ENCODE measurements at regions not wholly inside any gene's neighbourhood (a gene's known extent, or its start where the extent isn't known, plus 50 kb on each side); places are given as distances from the start of the nearest gene placed in this dataset.
"Not testable (repeated sequence)": the region's sequence is repeated elsewhere in the genome, so short reads cannot be mapped to it uniquely, and the experiment has no call there.

DNA sequence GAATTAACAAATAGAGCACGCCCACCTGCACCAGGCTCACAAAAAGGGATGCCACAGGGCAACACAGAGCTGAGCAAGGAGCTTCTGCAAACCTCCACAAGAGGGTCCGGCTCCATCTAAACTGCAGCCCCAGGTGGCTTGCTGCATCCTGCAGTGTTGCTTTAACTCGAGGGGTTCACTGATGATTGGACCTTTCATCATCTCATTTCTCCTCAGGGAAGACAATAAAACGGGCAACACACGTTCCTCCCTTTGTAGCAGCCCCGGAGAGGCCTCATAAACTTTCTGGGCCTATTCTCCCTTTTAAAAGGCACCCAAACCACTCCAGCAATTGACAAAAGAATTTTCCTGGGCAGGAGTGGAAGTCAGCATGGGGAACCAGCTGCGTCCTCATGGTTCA lies 161.5 kb upstream of the CDH4 start:
- no peak for DNase-seq (ENCODE audit: low read depth)
- no peak overlapping the region for H3K4me3 ChIP-seq (ENCODE audit: low read length)
- TF ChIP-seq, protein P1, sequence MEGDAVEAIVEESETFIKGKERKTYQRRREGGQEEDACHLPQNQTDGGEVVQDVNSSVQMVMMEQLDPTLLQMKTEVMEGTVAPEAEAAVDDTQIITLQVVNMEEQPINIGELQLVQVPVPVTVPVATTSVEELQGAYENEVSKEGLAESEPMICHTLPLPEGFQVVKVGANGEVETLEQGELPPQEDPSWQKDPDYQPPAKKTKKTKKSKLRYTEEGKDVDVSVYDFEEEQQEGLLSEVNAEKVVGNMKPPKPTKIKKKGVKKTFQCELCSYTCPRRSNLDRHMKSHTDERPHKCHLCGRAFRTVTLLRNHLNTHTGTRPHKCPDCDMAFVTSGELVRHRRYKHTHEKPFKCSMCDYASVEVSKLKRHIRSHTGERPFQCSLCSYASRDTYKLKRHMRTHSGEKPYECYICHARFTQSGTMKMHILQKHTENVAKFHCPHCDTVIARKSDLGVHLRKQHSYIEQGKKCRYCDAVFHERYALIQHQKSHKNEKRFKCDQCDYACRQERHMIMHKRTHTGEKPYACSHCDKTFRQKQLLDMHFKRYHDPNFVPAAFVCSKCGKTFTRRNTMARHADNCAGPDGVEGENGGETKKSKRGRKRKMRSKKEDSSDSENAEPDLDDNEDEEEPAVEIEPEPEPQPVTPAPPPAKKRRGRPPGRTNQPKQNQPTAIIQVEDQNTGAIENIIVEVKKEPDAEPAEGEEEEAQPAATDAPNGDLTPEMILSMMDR (conservative IDR thresholded peaks at IDR 0.05; ENCODE audit: low read length): no peak

DNA sequence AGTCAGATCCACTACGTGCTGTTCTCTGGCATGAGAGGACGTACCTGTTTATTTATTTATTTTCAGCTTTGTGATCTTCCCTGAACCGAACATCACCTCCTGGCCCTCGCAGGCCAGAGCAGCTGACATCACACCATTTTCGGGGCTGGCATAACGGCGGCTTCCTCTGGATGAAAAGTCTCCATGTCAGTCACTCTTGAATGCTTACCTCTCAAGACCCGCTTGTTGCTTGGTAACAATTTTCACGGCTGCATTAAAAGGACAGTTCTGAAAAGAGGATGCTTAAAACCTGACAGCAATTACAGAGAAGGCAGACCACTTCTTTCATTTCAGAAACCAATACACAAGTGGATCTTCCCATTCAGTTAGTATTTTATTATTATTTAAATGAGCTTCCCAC lies 159.8 kb upstream of the CDH4 start:
- no peak for DNase-seq (ENCODE audit: low read depth)
- TF ChIP-seq, protein P1 (conservative IDR thresholded peaks at IDR 0.05; ENCODE audit: low read length): no peak
- no peak overlapping the region for H3K4me3 ChIP-seq (ENCODE audit: low read length)

DNA sequence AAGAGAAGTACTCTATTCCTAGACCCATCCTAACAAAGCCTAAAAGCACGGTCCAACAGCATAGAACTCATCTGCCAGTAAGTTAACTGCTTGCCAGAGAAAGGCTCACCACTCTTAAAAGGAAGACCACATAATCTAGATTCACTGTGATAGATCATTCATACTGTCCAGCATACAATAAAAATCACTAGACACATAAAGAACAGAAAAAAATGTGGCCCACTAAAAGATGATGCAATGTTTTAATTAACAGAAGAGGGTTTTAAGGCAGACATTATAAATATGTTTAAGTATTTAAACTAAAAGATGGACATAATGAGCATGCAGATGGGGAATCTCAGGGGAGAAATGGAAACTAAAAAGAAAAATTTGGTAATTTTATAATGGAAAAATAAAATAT lies 157.5 kb upstream of the CDH4 start:
- no peak overlapping the region for H3K4me3 ChIP-seq (ENCODE audit: low read length)
- TF ChIP-seq, protein P1 (conservative IDR thresholded peaks at IDR 0.05; ENCODE audit: low read length): no peak
- no peak for DNase-seq (ENCODE audit: low read depth)

DNA sequence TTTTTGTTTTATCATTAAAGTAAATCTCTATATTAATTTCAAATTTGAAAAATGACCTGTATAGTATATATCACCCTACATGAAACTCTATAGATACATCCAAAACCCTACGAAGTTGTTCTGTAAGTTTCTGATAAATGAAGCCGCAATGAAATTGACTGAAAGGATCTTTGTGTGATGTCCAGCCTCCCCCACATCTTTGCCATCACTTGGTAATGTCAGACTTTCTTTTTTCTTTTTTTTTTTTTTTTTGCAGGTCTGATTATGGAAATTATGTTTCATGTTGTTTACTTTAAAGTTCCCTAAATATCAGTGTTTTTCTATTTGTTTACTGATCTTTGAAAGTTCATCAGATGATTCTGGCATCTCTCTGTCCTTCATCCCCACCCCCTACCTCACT lies 155.6 kb upstream of the CDH4 start:
- no peak for DNase-seq (ENCODE audit: low read depth)
- TF ChIP-seq, protein P1 (conservative IDR thresholded peaks at IDR 0.05; ENCODE audit: low read length): no peak

DNA sequence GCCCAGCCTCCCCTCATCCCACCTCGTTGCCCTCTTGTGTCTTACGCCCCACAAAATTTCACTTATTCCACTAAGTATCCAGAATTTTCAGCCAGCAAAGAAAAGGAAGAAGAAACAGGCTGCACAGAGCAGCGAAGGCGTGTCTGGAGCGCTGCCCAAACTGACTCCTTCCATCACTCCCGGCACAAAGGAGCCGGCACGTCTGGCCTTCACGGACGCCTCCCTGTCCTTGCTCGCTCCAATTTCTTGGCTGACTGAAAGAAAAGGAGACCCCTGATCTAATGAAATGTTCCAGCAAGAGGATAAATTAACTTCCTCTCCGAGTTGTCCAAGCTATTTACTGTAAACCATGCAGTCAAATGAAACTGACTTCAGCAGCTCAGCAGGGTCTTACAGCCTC lies 152.3 kb upstream of the CDH4 start:
- DNase-seq (ENCODE audit: low read depth): no peak
- TF ChIP-seq, protein P1 (conservative IDR thresholded peaks at IDR 0.05; ENCODE audit: low read length): no peak
- H3K4me3 ChIP-seq (ENCODE audit: low read length): no peak overlapping the region

More for the DNA sequence above, 155.6 kb upstream of the CDH4 start:
- no peak overlapping the region for H3K4me3 ChIP-seq (ENCODE audit: low read length)

DNA sequence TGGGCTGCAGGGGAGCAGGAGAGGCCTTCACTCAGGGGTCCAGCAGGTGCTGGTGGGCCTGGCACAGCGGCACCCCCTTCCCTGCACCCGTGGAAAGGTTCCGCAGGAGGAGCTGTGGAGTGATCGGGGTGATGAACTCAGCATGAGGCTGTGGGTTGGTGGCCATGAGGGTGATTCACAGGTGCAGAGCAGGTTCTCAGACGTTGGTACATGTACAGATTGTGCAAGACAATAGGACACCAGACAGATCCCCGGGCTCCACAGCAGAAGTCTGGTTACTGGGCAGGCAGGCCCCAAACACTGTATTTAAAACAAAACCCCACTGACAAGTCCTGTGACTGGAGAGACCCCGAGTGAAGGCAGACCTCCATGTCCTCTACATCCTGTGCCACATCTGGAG lies 151.6 kb upstream of the CDH4 start:
- no peak for DNase-seq (ENCODE audit: low read depth)
- no peak overlapping the region for H3K4me3 ChIP-seq (ENCODE audit: low read length)
- TF ChIP-seq, protein P1 (conservative IDR thresholded peaks at IDR 0.05; ENCODE audit: low read length): no peak

DNA sequence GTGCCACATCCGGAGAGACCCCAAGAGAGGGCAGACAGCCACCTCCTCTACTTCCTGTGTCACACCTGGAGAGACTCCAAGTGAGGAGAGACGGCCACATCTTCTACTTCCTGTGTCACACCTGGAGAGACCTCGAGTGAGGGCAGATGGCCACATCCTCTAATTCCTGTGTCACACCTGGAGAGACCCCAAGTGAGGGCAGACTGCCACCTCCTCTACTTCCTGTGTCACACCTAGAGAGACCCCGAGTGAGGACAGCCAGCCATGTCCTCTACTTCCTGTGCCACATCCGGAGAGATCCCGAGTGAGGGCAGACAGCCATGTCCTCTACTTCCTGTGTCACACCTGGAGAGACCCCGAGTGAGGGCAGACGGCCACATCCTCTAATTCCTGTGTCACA lies 150.7 kb upstream of the CDH4 start:
- DNase-seq (ENCODE audit: low read depth); H3K4me3 ChIP-seq (ENCODE audit: low read length): not testable (repeated sequence)

DNA sequence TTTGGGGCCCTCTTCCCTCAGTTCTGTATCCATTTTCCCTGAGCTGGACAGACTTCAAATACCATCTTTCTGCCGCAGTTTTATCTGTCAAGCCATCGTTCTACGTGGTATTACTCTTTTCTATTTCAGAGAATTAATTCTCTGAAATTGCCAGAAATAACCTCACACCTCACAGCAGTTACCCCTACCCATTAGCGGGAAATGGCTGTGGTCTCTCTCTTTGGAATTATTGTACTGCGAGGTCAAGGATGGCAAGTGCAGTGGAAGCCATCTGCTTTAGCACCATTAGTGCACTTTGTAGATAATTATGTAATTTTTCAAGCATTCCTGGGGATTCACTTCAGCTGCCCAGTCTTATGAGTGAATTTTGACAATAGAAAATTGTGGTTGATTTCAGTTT lies 147.8 kb upstream of the CDH4 start:
- TF ChIP-seq, protein P1 (conservative IDR thresholded peaks at IDR 0.05; ENCODE audit: low read length): no peak
- H3K4me3 ChIP-seq (ENCODE audit: low read length): no peak overlapping the region
- no peak for DNase-seq (ENCODE audit: low read depth)

Data from AG10803 (cell line).